Uterus (tissue), 2 donors: ENCODE measurements at regions not wholly inside any gene's neighbourhood (a gene's known extent, or its start where the extent isn't known, plus 50 kb on each side); places are given as distances from the start of the nearest gene placed in this dataset.

Experiments
- CTCF ChIP-seq, 4 experiments: fragments of 200-600 bp in 2 of 4; fragments of 450-650 bp in 2 of 4; sonication (generic) in 2 of 4; IDR thresholded peaks; one replicate each; pipeline ENCODE4 v1.5.1; 2016 to 2019; ENCODE audit warnings: antibody characterized with exemption in 4 of 4, mild to moderate bottlenecking in 2 of 4, moderate library complexity in 1 of 4
- POLR2A ChIP-seq, 2 donors: fragments of 450-650 bp; IDR thresholded peaks; one replicate each; pipeline ENCODE4 v1.6.1; 2016; ENCODE audit warnings: antibody characterized with exemption in 2 of 2, mild to moderate bottlenecking in 1 of 2, moderate library complexity in 1 of 2

- TF ChIP-seq CTCF (IDR thresholded peaks at IDR 0.05) (no peak), POLR2A (IDR thresholded peaks at IDR 0.05) (no peak)
Measured at GRCh38 chr18:39591649-39592048, 2026.1 kb upstream of the CELF4 start.
